HG02759 (cell line): ENCODE measurements at regions not wholly inside any gene's neighbourhood (a gene's known extent, or its start where the extent isn't known, plus 50 kb on each side); places are given as distances from the start of the nearest gene placed in this dataset.

Experiments
- ATAC-seq: cut with Tn5 transposase; IDR thresholded peaks from one replicate; pipeline ENCODE4 v1.9.1; 2021; ENCODE audit warnings: mild to moderate bottlenecking, moderate library complexity; ENCODE audit not compliant: unreplicated experiment

DNA sequence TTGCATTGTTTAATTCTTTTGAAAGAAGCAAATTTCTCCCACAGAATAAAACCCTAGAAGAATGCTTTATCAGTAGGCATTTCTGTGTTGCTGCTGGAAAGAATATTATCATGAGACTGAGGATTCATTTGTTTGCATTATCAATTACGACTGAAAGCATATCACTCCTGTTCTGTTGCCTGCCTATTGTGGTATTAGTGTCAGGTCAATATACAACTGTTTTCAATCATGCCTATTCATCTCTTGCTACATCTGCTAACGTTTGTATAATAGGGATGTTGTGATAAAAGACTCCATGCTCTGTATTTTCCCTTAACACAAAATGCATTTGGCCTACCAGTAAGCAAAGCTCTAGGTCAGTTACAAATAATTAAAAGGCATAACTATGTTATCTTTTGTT, 221.5 kb downstream of the PTPRC start:
- ATAC-seq, result no peak

DNA sequence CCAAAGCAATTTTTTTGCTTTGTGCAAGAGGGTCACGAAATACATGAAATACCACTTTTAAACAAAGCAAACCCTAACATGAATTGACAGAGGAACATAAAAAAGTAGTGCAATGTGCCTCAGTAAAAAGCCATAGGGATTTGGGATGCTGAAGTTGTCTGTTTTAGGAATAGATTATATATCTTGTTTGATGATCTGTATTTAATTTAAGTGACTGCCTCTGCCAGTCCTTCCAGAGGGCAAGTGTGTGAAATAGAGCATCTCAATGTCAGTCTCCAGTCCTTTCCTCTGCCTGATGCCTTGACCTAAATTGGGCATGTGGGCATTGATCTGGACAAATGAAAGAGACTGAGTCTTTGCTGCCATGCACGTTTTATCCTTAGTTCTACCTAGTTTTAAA, 222.8 kb downstream of the PTPRC start:
- no peak for ATAC-seq

DNA sequence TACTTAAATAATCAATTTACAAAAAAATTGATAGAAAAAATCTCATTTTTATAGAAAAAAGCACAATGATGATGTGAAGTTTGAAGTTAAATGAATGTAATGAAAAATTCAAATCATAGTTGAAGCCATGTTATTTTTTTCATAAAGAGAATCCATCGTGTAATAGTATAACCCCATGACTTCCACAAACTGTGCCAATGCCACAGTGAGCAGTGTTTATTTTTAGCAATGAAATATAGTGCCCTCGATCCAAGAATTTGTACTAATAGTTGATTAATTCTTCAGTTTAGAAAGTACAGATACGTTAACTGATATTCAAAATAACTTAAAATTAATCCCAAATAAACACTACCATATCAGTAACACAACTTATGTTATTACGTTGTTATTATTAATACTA, 225.9 kb downstream of the PTPRC start:
- no peak for ATAC-seq

DNA sequence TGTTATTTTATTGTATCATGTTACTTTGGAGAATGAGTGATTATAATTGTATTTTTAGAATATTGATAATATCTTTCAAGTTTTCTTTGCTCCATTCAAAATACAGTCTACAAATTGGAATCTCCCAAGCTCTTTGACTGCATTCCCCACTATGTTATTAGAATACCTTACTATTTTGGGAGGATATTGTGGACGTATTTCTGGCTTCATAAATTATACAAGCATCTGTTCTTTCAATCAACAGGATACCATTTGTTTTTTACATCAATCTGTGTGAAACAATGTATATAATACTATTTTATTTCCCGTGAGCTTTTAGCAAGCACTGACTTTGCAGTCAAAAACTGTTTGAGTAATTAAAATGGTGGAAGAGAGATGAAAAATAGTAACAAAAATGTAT, 226.5 kb downstream of the PTPRC start:
- no peak for ATAC-seq

DNA sequence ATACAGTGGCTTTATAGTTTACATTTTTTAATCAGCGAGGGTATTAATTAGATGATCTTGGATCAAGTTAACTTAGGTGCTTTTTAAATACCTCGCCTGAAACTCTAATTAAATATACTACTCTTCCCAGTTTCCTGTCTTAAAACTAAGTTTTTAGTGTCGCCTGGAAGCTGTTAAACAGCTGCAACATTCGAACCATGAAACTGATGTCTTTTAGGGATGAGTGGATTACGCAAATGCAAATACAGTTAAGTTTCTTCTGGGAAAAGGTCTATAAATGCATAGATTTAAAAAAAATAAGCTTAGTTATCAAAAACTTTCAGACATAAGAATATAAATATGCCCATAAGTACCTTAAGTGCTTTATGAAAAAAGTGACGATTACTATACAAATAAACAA, 228.3 kb downstream of the PTPRC start:
- no peak for ATAC-seq

DNA sequence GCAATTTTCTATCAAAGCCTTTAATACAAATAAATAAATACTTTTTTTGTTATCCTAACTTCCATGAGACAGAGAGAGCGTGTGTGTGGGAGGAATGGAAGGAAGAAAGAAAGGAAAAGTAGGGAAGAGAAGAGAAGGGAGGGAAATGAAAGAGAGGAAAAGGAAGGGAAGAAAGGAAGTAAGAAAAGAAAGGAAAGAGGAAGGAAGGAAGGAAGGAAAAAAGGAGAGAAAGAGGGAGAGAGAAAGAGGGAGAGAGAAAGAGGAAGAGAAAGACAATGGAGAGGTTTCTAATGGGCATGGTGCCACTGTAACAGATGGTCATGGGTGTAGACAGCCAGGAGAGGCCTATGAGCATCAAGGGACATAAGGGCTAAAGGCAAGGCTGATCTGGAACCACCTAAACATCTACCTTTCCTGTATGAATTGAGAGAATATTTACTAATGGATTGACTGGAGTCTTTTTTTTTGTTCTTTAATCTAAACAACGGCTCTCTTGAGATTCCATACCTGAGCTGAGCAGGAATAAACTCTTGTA, 234.9 kb downstream of the PTPRC start:
- no peak for ATAC-seq

DNA sequence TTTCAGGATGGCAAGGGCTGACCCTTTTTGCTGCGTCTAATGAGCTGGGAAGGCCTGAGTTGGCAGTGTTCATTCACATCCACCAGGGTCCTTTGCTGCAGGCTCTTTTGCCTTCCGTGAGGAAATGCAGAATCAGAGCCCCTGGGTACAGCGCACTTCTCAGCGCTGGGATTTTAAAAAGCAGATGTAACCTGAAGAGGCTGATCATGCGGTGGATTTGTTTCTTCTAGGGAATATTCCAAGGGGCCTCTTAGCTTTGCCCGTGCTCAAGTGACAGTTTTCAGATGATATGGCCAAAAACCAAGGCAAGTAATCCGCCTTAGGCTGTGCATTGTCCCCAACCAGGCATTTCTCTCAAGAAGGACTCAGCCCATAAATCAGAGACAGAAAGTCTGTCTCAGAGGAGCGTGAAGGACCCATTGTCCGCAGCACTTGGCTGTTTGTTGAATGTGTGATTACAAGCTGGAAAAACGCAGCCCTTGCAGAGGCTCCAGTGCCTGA, 237.6 kb downstream of the PTPRC start:
- no peak for ATAC-seq

DNA sequence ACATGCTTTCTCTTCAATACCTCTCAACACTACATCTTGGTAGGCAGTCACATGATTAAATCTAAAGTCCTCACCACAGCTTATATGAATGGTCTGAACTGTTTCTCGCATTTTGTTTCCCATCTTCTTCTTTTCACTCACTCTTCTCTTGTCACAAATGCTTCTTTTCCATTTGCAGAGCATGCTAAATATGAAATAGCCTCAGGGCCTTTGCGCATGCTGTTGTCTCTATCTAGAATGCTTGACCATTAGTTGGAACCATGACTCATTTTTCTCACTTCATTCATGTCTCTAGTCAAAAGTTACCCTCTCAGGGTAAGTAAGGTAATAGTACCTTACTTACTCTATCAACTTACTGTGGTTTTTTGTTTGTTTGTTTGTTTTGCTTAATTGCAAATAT, 239.7 kb downstream of the PTPRC start:
- ATAC-seq, result no peak

DNA sequence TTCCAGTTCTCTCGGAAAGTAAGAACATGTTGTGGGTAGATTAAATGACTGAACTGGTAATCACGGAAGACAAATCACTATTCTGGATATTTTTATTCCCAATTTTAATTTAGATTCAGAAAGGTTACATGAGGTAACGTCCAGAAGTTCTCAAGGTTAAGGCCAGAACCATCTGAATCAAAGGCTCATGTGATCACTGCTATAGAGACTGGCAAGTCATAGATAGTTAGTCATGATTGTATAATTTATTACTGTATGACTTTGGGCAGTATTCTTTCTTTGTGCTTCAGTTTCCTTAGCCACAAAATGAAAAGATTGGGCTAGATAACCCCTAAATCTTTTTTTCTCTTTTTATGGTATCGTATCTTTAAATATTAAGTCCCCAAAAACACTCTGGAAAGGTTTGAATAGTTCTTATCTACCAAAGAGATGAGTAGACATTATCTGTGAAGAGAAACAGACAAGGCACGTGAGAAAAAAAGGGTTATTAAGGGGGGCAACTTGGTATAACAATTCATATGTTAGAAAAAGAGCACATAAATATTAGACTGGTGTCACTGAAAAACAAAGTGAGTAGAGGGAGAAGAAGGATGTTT, 241.0 kb downstream of the PTPRC start:
- no peak for ATAC-seq

DNA sequence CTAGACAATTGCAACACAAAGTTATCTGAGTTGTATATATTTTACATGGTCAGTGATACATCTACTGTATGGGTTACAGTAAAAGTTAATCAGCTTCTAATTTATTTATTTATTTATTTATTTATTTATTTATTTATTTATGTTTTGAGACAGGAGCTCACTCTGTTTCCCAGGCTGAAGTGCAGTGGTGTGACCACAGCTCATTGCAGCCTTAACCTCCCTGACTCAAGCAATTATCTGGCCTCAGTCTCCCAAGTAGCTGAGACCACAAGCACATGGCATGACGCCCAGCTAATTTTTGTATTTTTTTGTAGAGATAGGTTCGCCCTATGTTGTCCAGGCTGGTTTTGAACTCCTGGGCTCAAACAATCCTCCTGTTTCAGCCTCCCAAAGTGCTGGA, 241.6 kb downstream of the PTPRC start:
- ATAC-seq, result no peak

DNA sequence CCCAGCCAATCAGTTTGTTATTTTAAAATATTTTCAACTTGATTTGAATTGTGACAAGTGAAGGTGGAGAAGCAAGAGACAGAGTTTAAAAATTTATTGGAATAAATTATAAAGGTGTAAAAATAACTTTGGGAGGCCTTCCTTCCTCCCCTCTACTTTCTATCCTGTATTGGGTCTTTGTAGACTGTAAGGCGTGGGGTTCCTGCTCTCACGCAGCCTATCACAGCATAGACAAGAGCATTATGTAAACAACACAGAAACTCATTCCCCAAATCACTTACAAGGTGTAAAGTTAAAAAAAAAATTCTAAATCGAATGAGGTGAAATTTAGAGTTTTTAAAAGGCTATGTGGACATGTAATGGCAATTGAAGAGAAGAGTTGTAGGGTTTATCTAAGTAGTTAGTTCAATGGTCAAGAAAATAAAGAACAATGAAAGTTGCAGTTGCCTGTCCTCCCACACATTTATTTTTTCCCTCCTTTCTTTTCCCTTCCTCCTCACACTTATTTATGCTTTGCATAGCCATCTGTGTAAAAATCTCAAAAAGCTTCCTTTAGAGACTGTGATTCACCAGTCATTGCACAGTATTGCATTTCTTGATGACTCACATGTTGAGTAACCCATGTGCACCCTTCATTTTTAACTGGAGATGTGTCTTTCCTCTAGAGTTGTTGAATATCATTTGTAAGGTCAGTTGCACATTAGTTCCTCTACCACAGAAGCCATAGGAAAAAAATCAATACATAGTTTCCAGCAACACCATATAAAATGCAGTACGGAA, 242.2 kb downstream of the PTPRC start:
- no peak for ATAC-seq

DNA sequence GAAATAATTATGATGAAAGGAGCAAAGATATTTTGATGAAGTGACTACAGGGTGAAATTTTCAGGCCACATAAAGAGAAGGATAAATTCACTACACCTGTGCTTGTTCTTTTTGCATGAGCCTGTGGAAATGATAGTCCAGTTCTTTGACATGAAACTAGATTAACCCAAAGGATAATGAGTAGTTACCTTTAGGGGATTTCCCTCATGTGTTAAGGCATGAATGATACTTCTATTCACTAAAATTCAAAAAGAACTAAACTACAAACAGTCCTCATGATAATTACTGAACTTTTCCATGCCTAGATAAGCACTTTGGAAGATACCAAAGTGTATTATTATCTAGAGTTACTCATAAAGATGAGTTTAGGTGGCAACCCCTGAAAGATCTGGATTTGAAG, 244.3 kb downstream of the PTPRC start:
- ATAC-seq, result no peak

DNA sequence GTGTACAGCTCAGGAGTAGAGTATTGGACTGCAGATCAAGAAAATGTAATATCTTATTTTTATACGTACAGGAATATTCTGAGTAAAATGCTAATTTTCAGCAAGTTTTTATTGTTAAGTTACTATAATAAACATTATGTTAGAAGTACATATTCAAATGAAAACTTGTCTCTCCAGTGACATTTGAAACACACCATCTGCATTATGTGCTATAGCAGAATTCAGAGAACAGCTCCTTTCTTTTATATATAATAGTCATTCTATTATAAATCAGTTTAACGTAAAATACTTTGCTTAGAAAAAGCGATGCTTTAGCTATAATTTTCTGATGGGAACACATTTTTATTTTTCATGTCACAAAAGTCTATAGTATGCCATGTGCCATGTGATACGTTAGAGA, 249.0 kb downstream of the PTPRC start:
- no peak for ATAC-seq

DNA sequence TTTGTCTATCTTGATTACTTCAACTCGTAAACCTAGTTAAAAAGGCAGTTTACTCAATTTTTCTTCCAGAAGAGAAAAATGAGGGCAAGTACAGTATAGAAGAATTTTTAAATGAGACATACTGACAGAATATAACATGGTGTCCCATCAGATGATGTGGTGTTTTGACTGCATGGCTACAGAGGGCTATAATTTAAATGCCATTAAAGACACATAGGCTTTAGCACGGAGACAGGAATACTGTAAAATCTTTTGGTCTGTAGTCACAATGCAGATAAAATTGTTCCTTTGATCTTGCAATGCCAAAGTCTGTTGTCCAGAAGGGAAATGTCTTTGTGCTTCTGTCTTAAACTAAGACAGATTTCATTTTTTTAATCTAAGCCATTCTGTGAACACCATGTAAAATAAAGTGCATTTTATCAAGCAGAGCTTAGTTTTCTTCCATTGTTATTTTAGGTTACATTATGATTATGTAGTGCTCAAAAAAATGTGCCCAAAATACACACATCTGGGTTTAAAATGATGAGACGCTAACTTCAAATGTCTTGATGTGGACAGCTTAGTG, 249.6 kb downstream of the PTPRC start:
- ATAC-seq, result no peak

DNA sequence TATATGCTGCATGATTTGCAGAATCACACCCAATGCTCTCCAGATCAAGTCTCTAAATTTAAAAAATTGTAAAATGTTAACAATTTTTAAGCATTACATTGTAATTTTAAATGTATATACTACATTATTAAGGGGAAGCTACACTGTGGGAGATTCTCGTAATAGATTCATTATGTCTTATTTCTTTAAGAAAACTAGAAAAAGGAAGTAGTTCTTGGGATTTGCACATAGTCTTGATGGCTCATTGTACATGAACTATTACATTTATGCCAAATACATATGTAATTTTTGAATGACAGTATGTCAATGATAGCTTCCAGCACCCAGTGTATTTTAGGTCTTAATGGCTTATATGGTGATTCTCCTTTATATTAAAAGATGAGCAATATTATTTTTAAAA, 250.3 kb downstream of the PTPRC start:
- ATAC-seq, result no peak

DNA sequence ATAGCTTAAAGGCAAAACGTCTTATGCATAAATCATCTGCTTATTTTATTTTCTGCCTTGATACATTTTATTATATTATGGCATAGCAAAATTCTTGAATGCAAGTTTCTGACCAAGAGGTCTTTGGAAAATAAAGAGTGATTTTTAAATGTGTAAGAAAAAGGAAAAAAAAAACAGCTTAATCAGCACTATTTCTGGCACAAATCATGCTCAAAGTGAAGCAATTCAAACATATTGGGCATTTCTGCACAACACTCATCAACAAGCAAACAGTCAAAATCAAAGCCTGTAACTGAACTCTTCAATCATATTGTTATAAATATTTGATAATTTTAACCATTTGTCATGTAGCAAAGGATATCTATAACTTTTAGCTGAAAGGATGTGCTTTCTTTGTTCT, 250.9 kb downstream of the PTPRC start:
- no peak for ATAC-seq

DNA sequence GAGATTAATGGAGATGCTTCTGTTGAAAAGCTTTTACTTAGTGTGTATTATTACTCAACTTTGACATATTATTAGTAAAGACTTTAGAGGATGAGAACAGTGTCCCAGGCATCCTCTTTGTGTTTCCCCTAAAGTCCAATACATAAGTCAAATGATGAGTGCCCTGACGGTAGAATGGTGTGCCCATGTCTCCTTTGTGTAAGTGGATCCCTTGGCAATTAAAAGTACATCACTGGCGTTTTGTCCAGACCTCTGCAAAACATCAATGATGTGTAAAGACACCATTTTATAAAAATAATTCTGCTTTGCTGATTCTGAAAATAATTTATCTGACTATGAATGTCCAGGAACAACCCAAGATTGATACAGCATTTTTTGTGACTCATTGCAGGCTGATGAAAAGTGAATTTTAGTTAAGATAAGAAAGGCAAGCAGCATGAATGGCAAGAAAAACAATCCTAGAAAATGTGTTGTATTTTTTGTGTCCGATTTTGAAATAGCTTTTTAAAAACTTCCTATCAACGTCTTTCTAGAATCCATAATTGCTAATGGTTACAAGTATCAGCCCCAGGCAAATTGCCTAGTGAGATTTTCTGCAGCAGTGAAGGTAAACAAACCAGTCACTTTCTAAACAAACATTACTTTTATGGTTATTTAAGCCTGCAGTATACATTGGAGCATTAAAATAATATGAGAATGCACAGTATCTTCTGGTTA, 251.5 kb downstream of the PTPRC start:
- ATAC-seq, result no peak

DNA sequence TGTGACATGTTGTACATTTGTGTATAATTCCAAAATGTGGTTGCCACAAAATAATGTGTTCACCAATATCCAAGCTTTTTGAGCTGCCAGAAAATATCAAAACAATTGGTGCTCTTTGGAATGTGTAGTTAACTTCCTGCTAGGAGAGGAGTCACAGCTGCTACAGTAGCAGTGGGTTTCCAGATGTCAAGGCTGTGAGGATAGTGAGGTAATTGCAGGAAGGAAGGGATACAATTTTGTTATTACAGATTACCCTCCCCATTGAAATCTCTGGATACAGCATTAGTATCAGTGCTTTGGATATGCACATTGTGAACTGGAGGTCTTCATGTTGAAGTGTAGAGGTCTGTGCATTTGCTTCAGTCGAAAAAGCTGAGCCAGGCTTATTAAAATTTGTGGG, 253.2 kb downstream of the PTPRC start:
- no peak for ATAC-seq

DNA sequence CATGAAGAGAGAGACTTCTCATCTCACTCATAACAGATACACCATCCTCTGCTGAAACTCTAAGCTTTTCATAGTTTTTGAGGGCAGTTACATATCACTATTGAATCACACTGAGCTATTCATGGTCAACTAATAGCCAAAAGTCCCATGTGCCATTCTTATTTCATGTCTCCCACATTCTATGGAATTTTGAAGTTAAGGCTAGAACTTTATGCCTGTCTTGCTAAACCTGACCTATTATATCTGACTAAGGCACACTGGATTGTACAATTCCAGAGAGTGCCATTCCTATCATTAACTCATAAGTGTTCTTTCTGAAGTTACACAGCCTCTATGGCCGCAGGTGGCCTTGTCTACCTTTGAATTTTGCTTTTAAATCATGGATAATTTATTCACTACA, 254.3 kb downstream of the PTPRC start:
- no peak for ATAC-seq

DNA sequence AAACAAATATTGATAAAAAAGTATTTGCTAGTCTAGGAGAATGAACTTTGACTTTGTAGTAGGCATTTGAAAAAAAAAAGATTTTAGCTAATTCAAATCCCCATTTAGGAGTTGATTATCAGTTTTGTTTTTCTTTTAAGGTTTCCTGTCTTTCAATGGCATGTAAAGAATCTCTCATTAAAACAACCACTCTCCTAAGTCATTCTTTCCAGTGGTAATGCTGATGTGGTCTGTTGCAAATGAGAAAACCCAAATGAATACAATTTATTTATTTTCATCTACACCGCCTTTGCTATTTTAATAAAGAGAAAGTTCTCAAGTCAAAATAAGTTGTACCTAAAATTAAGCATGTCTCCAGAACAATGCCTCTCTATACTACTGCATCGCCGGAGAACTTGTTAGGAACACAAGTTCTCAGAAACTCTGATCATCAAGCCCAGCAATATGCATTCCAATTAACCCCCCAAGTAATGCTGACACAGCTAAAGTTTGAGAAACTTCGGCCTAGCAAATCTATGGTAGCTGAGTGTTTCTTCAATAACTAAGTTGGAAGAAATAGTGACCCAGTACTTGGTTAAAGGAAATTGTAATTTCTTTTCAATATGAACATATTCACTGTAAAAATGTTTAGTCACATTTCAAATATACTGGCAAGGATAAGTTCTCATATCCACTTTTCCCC, 255.1 kb downstream of the PTPRC start:
- no peak for ATAC-seq

DNA sequence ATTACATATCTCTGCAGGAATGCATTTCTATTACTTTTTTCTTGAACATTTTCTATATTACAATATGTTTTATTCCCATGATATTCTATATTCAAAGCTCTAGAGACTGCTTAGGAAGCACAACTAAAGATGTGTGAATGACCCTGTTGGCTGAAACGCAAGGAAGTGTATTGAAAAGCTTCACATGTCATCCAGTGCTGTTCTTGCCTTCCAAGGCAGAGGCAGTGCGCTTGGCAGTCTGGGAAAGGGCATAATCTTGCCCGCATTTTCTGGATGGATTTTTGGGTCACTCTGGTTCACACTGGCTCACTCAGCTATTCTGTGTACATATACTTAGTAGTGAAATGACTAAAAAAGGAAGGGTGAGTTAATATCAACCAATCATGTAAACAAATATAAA, 262.4 kb downstream of the PTPRC start:
- no peak for ATAC-seq
